Endodermal cell (in vitro differentiated cells): ENCODE measurements at regions not wholly inside any gene's neighbourhood (a gene's known extent, or its start where the extent isn't known, plus 50 kb on each side); places are given as distances from the start of the nearest gene placed in this dataset.

Source experiments
- DNase-seq: peaks from one replicate; pipeline ENCODE4 v3.0.0-alpha.2; 2017
- H3K27ac ChIP-seq: 2 replicates; pipeline ENCODE4 v1.5.1; 2013; ENCODE audit warnings: mild to moderate bottlenecking, low read depth, low read length, moderate library complexity
- H3K27me3 ChIP-seq: 2 replicates; pipeline ENCODE4 v1.6.1; 2013; ENCODE audit warnings: mild to moderate bottlenecking, low read length, moderate library complexity; ENCODE audit not compliant: insufficient read depth, control insufficient read depth, poor library complexity, severe bottlenecking
- H3K36me3 ChIP-seq: 2 replicates; pipeline ENCODE4 v1.7.0; 2013; ENCODE audit warnings: mild to moderate bottlenecking, low read length, moderate library complexity; ENCODE audit not compliant: control insufficient read depth, insufficient read depth
- H3K4me1 ChIP-seq: one replicate; pipeline ENCODE4 v1.7.0; 2013; ENCODE audit warnings: low read length; ENCODE audit not compliant: control insufficient read depth, insufficient read depth
- H3K4me3 ChIP-seq: 2 replicates; pipeline ENCODE4 v1.5.1; 2013; ENCODE audit warnings: mild to moderate bottlenecking, low read length, moderate library complexity
- H3K9ac ChIP-seq: 2 replicates; pipeline ENCODE4 v1.6.1; 2013; ENCODE audit warnings: mild to moderate bottlenecking, low read length, moderate library complexity; ENCODE audit not compliant: poor library complexity, severe bottlenecking; ENCODE audit errors: extremely low read depth
- H3K9me3 ChIP-seq: 2 replicates; pipeline ENCODE4 v1.6.1; 2013; ENCODE audit warnings: mild to moderate bottlenecking, low read length, moderate library complexity; ENCODE audit not compliant: control insufficient read depth
- H3K27ac Mint-ChIP-seq: 2 replicates; pipeline ENCODE4 v1.8.0; 2020; ENCODE audit warnings: mixed read lengths
- H3K27me3 Mint-ChIP-seq: 2 replicates; pipeline ENCODE4 v1.8.0; 2021; ENCODE audit warnings: mild to moderate bottlenecking, mixed read lengths; ENCODE audit not compliant: insufficient read depth
- H3K36me3 Mint-ChIP-seq: 2 replicates; pipeline ENCODE4 v1.8.0; 2020; ENCODE audit warnings: low read depth, mixed read lengths
- H3K4me1 Mint-ChIP-seq: 2 replicates; pipeline ENCODE4 v1.8.0; 2020; ENCODE audit warnings: mixed read lengths
- H3K4me3 Mint-ChIP-seq: 2 replicates; pipeline ENCODE4 v1.8.0; 2020; ENCODE audit warnings: mild to moderate bottlenecking, moderate library complexity, mixed read lengths
- H3K9me3 Mint-ChIP-seq: 2 replicates; pipeline ENCODE4 v1.8.0; 2020; ENCODE audit warnings: mild to moderate bottlenecking, mixed read lengths
- CTCF ChIP-seq: fragments of 200-600 bp; sonication (generic); conservative IDR thresholded peaks from 2 replicates; pipeline ENCODE4 v1.5.0; 2021; ENCODE audit warnings: antibody characterized with exemption, mild to moderate bottlenecking
- WGBS, 2 experiments: methylation state at CpG; one replicate each; pipeline versions ENCODE4 v1.1.5 to v1.1.7; 2013; ENCODE audit warnings: missing lambda C conversion rate in 2 of 2, mixed read lengths in 1 of 2; ENCODE audit not compliant: insufficient coverage in 1 of 2, insufficient read length in 1 of 2; 5-methylcytosine and 5-hydroxymethylcytosine counted together

GRCh38 chr1:38586993-38587646 lies 272.5 kb downstream of the RRAGC start:
- H3K9me3 Mint-ChIP-seq = peaks cover 15% of the 10 kb centered on the region
- WGBS, 2 experiments = 44 to 53% methylated on average over 4 to 9 of the region's 9 CpGs
- Histone ChIP-seq H3K9ac (no peak overlapping the region), H3K27ac (no peak overlapping the region), H3K9me3 (peaks cover 12% of the 10 kb centered on the region), H3K36me3 (no peaks in the 10 kb centered on the region), H3K4me3 (no peak overlapping the region), H3K27me3 (no peaks in the 10 kb centered on the region), H3K4me1 (no peaks in the 10 kb centered on the region)
- peaks cover 13% of the 10 kb centered on the region for H3K27me3 Mint-ChIP-seq
- no peak overlapping the region for H3K4me3 Mint-ChIP-seq
- H3K4me1 Mint-ChIP-seq = peaks cover 2% of the 10 kb centered on the region
- DNase-seq = peak; percentile 91
- no peaks in the 10 kb centered on the region for H3K36me3 Mint-ChIP-seq
- peak; percentile 98 for TF ChIP-seq CTCF
- no peak overlapping the region for H3K27ac Mint-ChIP-seq

GRCh38 chr1:38585971-38586370 lies 273.6 kb downstream of the RRAGC start:
- peaks cover 22% of the 10 kb centered on the region for H3K27me3 Mint-ChIP-seq
- 79% methylated on average over 4 of the region's 4 CpGs; no CpG with 5 or more reads in 1 of the 2 experiments for WGBS, 2 experiments
- H3K27me3 ChIP-seq = peaks cover 7% of the 10 kb centered on the region
- DNase-seq = peak; percentile 8
- no peak overlapping the region for H3K4me3 Mint-ChIP-seq
- H3K4me3 ChIP-seq = no peak overlapping the region
- TF ChIP-seq CTCF = no peak
- peaks cover 15% of the 10 kb centered on the region for H3K9me3 Mint-ChIP-seq
- peaks cover 2% of the 10 kb centered on the region for H3K4me1 Mint-ChIP-seq
- no peaks in the 10 kb centered on the region for H3K4me1 ChIP-seq
- no peak overlapping the region for H3K27ac Mint-ChIP-seq
- H3K9ac ChIP-seq = no peak overlapping the region
- no peaks in the 10 kb centered on the region for H3K36me3 ChIP-seq
- no peak overlapping the region for H3K27ac ChIP-seq
- H3K36me3 Mint-ChIP-seq = no peaks in the 10 kb centered on the region
- H3K9me3 ChIP-seq = peaks cover 6% of the 10 kb centered on the region

GRCh38 chr1:38585460-38585859 lies 274.1 kb downstream of the RRAGC start:
- peaks cover 12% of the 10 kb centered on the region for H3K27me3 ChIP-seq
- 89 to 90% methylated on average over 3 of the region's 3 CpGs for WGBS, 2 experiments
- H3K4me3 ChIP-seq = no peak overlapping the region
- peaks cover 27% of the 10 kb centered on the region for H3K27me3 Mint-ChIP-seq
- H3K9ac ChIP-seq = no peak overlapping the region
- H3K4me3 Mint-ChIP-seq = no peak overlapping the region
- peak; percentile 11 for DNase-seq
- H3K9me3 ChIP-seq = peaks cover 6% of the 10 kb centered on the region
- no peaks in the 10 kb centered on the region for H3K36me3 ChIP-seq
- peaks cover 2% of the 10 kb centered on the region for H3K4me1 Mint-ChIP-seq
- H3K36me3 Mint-ChIP-seq = no peaks in the 10 kb centered on the region
- H3K27ac ChIP-seq = no peak overlapping the region
- H3K9me3 Mint-ChIP-seq = peaks cover 12% of the 10 kb centered on the region
- H3K27ac Mint-ChIP-seq = no peak overlapping the region
- H3K4me1 ChIP-seq = no peaks in the 10 kb centered on the region
- TF ChIP-seq CTCF = no peak
